Suppressor macrophage treated with lipopolysaccharide for 4 hours (primary cell): ENCODE measurements at regions not wholly inside any gene's neighbourhood (a gene's known extent, or its start where the extent isn't known, plus 50 kb on each side); places are given as distances from the start of the nearest gene placed in this dataset.
"Not testable (repeated sequence)": the region's sequence is repeated elsewhere in the genome, so short reads cannot be mapped to it uniquely, and the experiment has no call there.

ENCODE experiments used
- DNase-seq: peaks from one replicate; pipeline ENCODE4 v3.0.0-alpha.2; 2020

GRCh38 chr5:166178411-166179080 lies 2112.9 kb upstream of the WWC1 start:
- DNase-seq, result no peak

DNA sequence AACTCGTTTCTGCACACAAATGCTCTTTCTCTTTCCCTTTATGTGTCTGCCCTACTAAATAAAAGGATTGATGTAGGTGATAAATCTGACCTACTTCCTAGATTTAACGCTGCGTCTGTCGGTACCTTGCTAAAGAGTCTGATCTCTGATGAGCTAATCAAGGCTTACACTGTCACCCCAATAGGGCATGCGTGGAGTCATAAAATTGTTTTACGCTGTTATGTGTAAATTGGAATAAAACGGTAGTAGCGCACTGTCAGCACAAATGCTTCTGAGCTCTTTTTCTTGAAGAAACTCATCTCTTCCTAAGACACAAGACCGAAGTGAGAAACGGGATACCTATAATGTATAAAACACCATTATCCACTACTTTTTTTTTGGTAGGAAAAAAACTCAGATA lies 2106.3 kb upstream of the WWC1 start:
- DNase-seq, result no peak

- DNase-seq, result no peak
Observed at GRCh38 chr5:166188501-166189325, 2102.7 kb upstream of the WWC1 start.

DNA sequence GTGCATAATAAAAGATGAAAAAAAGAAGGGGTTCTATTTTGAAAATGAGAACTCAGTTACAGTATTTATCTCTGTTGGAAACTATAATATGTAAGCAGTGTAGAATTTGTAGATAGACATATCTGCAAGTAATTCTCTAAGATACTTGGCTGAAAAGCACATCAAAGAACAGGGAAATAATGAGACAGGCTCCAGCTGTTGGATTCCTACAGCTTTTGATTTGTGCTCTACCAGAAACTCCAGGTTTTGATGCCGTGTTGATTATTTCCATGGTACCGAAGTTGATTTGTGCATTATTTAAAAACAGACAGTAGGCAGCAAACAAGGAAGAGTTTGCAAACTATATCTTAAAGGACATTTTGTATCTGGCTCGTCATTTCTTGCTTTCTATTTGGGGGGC lies 2098.7 kb upstream of the WWC1 start:
- DNase-seq, result no peak

DNA sequence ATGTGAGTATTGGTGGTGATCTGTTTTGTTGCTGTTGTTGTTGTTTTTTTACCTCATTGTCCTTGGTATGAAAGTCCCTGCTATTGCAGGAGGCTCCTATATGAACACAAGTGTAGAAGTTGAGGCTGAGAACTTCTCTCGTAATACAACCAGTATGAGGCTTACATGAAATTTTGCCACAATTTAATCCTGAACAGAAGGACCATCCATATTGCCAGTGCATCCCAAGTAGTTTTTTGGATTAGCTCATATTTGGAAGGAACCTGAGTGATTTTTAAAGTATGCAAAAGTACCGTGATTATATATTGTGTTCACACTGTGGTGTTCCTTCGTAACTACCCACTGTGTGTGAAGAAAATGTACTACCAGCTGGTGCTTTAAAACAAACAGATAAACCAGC lies 2095.5 kb upstream of the WWC1 start:
- DNase-seq, result no peak

DNA sequence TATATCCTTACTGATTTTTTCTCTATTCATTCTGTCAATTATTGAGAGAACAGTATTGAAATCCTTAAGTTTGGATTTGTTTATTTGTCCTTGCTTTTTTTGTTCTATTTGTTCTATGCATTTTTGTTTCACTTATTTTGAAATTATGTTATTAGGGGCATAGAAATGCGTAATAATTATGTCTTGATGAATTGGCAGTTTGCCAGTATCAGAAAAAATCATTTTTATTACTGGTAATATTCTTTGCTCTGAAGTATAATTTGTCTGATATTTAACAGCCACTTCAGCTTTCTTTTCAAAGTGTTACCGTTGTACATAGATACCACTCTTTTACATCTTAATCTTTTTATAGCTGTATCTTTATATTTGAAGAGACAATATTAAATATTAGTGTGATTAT lies 2090.9 kb upstream of the WWC1 start:
- DNase-seq, result no peak

GRCh38 chr5:166211640-166212039 lies 2079.8 kb upstream of the WWC1 start:
- DNase-seq, result no peak

DNA sequence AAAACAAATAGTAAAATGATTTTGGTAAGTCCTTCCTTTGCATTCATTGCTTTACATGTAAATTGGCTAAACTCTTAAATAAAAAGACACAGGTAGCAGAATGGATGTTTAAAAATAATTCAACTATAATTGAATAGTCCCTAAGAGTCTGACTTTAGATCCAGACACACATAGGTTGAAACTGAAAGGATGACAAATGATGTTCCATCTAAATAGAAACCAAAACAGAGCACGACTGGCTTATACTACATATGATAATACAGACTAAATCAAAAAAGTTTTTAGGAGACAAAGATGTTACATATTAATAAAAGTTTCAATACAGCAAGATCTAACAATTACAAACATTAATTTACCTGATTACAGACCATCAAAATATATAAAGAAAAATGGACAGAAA lies 2055.1 kb upstream of the WWC1 start:
- no peak for DNase-seq

DNA sequence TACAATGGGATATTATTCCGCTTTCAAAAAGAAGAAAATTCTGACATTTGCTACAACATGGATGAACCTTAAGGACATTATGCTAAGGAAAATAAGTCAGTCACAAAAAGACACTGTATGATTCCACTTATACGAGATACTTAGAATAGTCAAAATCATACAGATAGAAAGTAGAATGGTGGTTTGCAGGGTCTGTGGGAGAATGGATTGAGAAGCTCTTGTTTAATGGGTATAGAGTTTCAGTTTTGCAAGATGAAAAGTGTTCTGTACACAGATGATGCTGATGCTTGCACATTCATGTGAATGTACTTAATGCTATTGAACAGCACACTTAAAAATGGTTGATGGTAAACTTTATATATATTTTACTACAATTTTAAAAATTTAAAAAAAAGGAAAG lies 2050.7 kb upstream of the WWC1 start:
- DNase-seq, result no peak

- DNase-seq, result no peak
Observed at GRCh38 chr5:166245556-166245955, 2045.9 kb upstream of the WWC1 start.

GRCh38 chr5:166251786-166252185 lies 2039.7 kb upstream of the WWC1 start:
- DNase-seq, result no peak

- no peak for DNase-seq
Observed at GRCh38 chr5:166257661-166258060, 2033.8 kb upstream of the WWC1 start.

DNA sequence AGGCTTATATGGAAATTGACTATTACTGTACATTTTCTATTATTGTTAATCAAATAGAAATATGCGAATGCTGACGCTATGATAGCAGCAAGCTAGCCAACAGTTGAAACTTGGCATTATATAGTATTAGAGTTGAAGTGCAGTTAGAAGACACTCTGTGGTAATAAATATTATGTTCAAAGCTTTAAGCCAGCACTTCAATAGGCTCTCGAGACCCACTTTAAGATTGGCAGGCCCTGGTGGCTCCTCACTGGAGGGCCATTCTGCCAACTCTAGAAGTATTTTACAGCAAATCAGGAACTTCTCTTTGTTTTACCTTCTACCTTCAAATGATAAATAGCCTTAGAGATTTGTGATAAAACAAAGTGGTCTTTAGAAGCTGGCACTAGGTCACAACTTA lies 2029.0 kb upstream of the WWC1 start:
- no peak for DNase-seq

- DNase-seq, result no peak
Observed at GRCh38 chr5:166267907-166268306, 2023.5 kb upstream of the WWC1 start.

DNA sequence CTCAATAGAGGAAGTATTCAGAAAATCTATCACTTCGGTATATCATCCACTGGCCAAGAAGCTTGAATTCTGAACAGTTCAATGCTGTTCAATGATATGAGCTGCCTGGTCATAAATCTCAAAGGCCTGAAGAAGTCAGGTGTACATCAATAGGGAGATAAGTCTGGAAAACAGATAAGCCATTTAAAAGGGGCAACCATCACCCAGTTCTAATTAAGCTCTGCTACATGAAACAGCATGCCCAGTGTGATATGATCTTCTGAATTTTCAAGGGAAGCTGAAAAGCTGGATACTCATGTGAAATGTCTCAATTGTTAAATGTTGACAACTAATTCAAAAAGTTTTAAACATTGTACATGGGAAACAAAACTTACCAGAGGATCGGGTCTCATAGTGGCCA lies 2020.7 kb upstream of the WWC1 start:
- DNase-seq, result no peak

DNA sequence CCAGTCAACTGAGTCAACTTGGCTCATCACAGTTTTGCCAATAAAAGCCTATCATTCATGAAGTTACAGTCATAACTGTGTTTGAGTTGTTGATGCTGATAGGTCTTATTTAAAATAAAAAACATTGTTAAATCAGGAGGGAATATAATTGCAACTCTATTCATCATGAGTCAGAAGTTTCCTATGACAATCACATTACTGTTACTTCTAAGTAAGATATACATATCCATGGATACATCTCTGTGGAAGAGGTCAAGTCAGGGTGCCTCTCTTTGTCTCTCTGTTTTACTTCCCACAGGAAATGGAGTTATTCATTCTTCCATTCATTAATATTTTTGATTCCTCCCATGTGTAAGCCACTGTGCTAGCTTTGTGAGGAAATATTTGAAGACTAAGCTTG lies 2015.4 kb upstream of the WWC1 start:
- no peak for DNase-seq

- DNase-seq, result no peak
Observed at GRCh38 chr5:166279828-166280227, 2011.6 kb upstream of the WWC1 start.

- DNase-seq, result no peak
Observed at GRCh38 chr5:166281433-166281832, 2010.0 kb upstream of the WWC1 start.

- DNase-seq, result no peak
Observed at GRCh38 chr5:166282939-166283338, 2008.5 kb upstream of the WWC1 start.

DNA sequence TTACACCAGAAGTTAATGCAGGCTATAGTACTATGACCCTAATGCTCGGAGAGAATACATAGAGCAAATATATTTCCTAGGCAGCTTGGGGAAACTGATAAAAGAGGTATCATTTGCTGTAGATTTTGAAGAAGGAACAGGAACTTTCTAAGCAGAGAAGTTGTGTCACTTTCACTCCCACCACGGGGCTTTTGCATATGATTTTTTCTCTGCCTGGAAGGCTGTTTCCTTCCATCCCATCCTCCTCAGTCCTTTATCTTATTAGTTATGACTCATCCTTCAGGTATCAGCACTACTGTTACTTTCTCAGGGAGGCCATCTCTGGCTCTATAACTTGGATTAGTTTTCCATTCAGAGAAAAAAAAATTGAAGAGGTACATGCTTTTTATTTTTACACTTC lies 2006.1 kb upstream of the WWC1 start:
- no peak for DNase-seq

DNA sequence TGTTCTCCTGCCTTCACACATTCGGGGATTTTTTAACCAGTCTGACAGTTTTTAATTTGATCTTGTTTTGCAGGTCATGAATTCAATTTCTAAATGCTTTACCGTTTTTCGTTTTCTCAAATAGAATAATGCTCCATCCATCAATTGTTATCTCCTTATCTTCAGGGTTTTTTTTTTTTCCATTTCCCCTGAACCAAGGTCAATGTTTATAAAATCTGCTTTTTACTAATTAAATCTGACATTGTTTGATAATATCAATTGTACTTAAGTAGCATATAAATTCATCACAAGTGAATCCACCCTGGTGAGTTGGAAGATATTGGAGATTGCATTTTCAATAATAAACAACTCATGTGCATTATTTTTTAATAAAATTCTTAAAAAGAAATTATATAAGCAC lies 2004.6 kb upstream of the WWC1 start:
- no peak for DNase-seq

DNA sequence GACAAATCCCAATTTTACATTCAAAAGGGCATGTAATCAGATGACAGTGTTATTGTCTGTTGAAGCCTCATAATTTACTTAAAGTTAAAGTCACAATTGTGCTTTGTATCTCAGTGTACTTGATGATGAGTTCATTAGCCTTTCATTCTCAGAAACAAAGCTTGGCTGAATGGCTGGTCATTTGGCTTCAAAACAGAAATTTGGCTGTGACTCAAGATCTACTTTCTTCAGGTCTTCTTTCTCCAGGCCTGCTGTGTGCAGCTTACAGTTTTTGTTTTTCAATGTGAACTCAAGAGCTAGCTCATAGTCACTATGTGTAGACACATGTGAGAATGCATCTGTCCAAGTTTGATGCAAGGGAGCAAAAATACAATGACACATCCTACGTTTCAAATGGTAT lies 2003.6 kb upstream of the WWC1 start:
- no peak for DNase-seq

DNA sequence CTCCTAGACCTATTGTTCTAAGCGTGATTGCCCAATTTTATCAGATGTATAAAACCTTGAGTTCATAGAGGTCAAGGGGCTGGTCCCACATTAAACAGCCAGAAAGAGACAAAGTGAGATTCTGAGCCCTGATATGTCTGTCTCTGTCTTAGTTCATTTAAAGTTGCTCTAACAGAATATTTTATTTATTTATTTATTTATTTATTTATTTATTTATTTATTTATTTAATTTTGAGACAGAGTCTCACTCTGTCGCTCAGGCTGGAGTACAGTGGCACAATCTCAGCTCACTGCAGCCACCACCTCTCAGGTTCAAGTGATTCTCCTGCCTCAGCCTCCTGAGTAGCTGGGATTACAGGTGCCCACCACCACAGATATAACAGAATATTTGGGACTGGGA lies 1999.6 kb upstream of the WWC1 start:
- DNase-seq, result not testable (repeated sequence)

DNA sequence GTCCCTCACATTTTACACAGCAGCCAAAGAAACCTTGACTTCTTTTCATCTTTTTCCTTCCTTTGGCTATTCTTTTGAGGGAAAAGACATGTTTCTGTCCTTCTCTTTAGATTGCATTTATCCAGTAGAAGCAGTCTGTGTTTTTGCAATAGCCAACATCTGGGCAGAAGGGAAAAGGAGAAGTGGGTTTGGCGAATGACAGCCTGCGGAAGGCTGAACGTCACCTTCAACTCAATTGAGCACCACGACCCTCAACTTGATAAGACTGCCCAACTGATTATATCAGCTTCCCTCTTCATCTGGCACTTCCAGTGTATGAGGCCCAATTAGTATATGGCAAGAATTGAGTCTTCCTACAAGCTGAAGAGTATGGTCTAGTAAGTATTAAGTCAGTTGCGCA lies 1997.6 kb upstream of the WWC1 start:
- DNase-seq, result no peak

GRCh38 chr5:166302166-166302565 lies 1989.3 kb upstream of the WWC1 start:
- DNase-seq, result no peak
